Prostate gland (tissue), 2 donors: ENCODE measurements at regions not wholly inside any gene's neighbourhood (a gene's known extent, or its start where the extent isn't known, plus 50 kb on each side); places are given as distances from the start of the nearest gene placed in this dataset.

ENCODE experiments used
- DNase-seq: peaks from one replicate; pipeline ENCODE4 v3.0.0-alpha.2; 2019; ENCODE audit warnings: low spot score
- H3K27ac ChIP-seq, 2 donors: fragments of 200-600 bp; sonication (generic); 2 replicates each; pipeline ENCODE4 v1.5.1; 2017 to 2019
- H3K27me3 ChIP-seq: fragments of 200-600 bp; sonication (generic); replicated peaks from 2 replicates; pipeline ENCODE4 v1.5.1; 2019; ENCODE audit not compliant: insufficient read depth
- H3K36me3 ChIP-seq, 2 donors: fragments of 200-600 bp; sonication (generic); 1 replicate in 1 of 2; 2 replicates in 1 of 2; pipeline versions ENCODE4 v1.5.1 to v1.8.1; 2017 to 2019
- H3K4me1 ChIP-seq: fragments of 200-600 bp; sonication (generic); replicated peaks from 2 replicates; pipeline ENCODE4 v1.5.1; 2019
- H3K4me3 ChIP-seq, 2 donors: fragments of 200-600 bp; sonication (generic); 2 replicates each; pipeline ENCODE4 v1.5.1; 2017 to 2019
- H3K9me3 ChIP-seq: fragments of 200-600 bp; sonication (generic); 2 replicates; pipeline ENCODE4 v1.5.1; 2017
- CTCF ChIP-seq, 4 experiments: fragments of 200-600 bp in 2 of 4; fragments of 450-650 bp in 2 of 4; sonication (generic) in 2 of 4; IDR thresholded peaks; 1 replicate in 3 of 4; 2 replicates in 1 of 4; pipeline ENCODE4 v1.5.1; 2016 to 2019; ENCODE audit warnings: antibody characterized with exemption in 4 of 4, mild to moderate bottlenecking in 2 of 4, moderate library complexity in 2 of 4
- POLR2A ChIP-seq: fragments of 450-650 bp; IDR thresholded peaks from one replicate; pipeline ENCODE4 v1.6.1; 2016; ENCODE audit warnings: antibody characterized with exemption, mild to moderate bottlenecking
- POLR2AphosphoS5 ChIP-seq: sonication (generic); formaldehyde crosslinking; IDR thresholded peaks from one replicate; pipeline ENCODE4 v1.6.1; 2017; ENCODE audit warnings: antibody characterized with exemption
- WGBS: methylation state at CpG from one replicate; pipeline ENCODE4 v1.1.5; 2018; 5-methylcytosine and 5-hydroxymethylcytosine counted together
- intact Hi-C: fragments of 100-400 bp; cut with DNase I; formaldehyde crosslinking; loops from one replicate; pipeline ENCODE4 v1.14.2; 2022

DNA sequence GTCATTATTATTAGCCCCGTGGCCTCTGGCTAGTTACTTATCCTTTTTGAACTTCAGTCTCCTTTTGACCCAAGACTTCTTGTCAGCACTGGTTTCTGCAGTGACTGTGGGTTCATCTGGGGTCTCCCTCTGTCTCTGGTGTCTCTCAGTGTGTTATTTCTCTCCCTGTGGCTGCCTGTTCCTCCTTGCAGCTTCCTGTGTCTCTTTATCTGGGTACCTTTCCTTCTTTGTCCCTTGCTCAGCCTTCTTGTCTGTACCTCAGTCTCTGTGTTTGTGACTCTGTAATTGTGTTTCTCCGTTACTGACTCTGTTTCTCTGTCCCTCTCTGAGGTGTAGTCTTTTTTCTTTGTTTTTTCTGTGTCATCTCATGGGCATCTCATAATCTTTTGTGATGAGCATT lies 102.6 kb upstream of the CDH11 start:
- intact Hi-C loops: no loop called here
- Histone ChIP-seq H3K4me1 (no peaks in the 10 kb centered on the region), H3K9me3 (no peaks in the 10 kb centered on the region), H3K27ac (no peak overlapping the region), H3K36me3 (no peaks in the 10 kb centered on the region), H3K4me3 (no peak overlapping the region), H3K27me3 (no peaks in the 10 kb centered on the region)
- no peak for TF ChIP-seq POLR2AphosphoS5
- no peak for TF ChIP-seq POLR2A
- no peak for TF ChIP-seq CTCF (IDR thresholded peaks at IDR 0.05)
- WGBS: 95% methylated on average over 2 of the region's 2 CpGs
- no peak for DNase-seq

DNA sequence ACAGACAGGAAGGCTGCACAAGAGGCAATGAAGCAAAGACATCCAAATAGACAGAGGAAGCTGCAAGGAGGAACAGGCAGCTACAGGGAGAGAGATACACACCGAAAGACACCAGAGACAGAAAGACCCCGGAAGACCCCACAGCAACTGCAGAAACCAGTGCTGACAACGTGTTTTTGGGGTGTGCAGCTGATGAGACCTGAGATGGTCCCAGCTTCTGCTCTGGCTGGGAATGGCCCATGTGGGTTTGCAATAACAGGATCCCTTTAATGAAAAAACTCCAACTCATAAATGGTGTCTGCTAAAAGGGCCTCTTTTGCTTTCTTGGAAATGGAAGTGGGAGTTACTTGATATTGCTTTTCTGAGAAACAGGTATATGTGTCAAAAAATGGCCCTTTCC lies 101.5 kb upstream of the CDH11 start:
- intact Hi-C loops: no loop called here
- H3K27me3 ChIP-seq: no peaks in the 10 kb centered on the region
- H3K9me3 ChIP-seq: no peaks in the 10 kb centered on the region
- H3K36me3 ChIP-seq: no peaks in the 10 kb centered on the region
- H3K4me1 ChIP-seq: no peaks in the 10 kb centered on the region
- TF ChIP-seq POLR2AphosphoS5: no peak
- no peak for TF ChIP-seq CTCF (IDR thresholded peaks at IDR 0.05)
- TF ChIP-seq POLR2A: no peak
- no peak overlapping the region for H3K27ac ChIP-seq
- 68% methylated on average over 3 of the region's 3 CpGs for WGBS
- H3K4me3 ChIP-seq: no peak overlapping the region
- no peak for DNase-seq

DNA sequence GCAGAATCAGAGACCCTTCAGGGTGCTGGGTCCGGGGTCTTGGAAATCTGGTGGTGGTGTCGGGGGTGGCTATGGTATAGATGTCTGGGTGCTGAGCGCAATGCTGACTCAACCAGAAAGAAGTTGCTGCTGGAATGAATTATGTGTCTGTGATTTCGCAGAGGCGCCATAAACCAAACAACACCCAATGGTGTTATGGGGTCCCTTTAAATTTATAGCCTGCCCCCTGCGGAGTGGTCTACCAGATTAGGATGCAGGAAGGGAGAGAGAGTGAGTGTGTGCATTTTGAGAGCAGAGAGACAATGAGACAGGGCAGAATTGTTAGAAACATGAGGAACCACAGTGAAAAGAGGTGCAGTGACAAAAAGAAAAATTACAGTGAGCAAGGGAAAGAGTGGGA lies 100.7 kb upstream of the CDH11 start:
- TF ChIP-seq POLR2AphosphoS5 (no peak), CTCF (IDR thresholded peaks at IDR 0.05) (no peak), POLR2A (no peak)
- WGBS: 63% methylated on average over 6 of the region's 6 CpGs
- Histone ChIP-seq H3K4me3 (no peak overlapping the region), H3K27me3 (no peaks in the 10 kb centered on the region), H3K9me3 (no peaks in the 10 kb centered on the region), H3K27ac (no peak overlapping the region), H3K4me1 (no peaks in the 10 kb centered on the region), H3K36me3 (no peaks in the 10 kb centered on the region)
- no peak for DNase-seq
- intact Hi-C loops: no loop called here

- TF ChIP-seq POLR2A (no peak), POLR2AphosphoS5 (no peak), CTCF (IDR thresholded peaks at IDR 0.05) (no peak)
Measured at GRCh38 chr16:65222049-65222448, 100.2 kb upstream of the CDH11 start.

DNA sequence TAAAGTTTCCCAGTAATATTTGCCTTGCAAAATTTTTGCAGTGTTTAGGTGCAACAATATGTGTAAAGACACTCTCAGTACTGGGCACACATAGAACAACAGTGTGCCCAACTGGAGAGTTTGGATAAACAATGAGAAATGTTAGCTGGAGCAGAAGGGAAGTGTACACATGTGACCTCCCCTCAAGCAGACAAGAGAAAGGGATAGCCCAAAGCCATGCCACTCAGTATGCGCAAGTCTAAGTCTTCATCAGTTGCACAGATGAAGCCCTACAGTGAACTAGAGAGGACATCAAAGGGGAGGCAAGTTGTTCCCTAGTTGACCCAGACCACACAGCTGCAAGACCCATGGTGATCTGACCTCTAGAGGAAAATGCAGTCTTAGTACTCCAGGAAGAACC lies 97.9 kb upstream of the CDH11 start:
- no peaks in the 10 kb centered on the region for H3K36me3 ChIP-seq
- intact Hi-C loops: no loop called here
- H3K27me3 ChIP-seq: no peaks in the 10 kb centered on the region
- H3K4me1 ChIP-seq: no peaks in the 10 kb centered on the region
- DNase-seq: no peak
- no peaks in the 10 kb centered on the region for H3K9me3 ChIP-seq
- 100% methylated on average over 1 of the region's 1 CpG for WGBS
- H3K27ac ChIP-seq: no peak overlapping the region
- no peak overlapping the region for H3K4me3 ChIP-seq
- no peak for TF ChIP-seq POLR2AphosphoS5
- TF ChIP-seq POLR2A: no peak
- no peak for TF ChIP-seq CTCF (IDR thresholded peaks at IDR 0.05)

More at GRCh38 chr16:65222049-65222448, 100.2 kb upstream of the CDH11 start:
- no peaks in the 10 kb centered on the region for H3K4me1 ChIP-seq
- WGBS: 89% methylated on average over 1 of the region's 1 CpG
- H3K4me3 ChIP-seq: no peak overlapping the region
- no peaks in the 10 kb centered on the region for H3K9me3 ChIP-seq
- no peak overlapping the region for H3K27ac ChIP-seq
- H3K36me3 ChIP-seq: no peaks in the 10 kb centered on the region
- intact Hi-C loops: no loop called here
- H3K27me3 ChIP-seq: no peaks in the 10 kb centered on the region
- DNase-seq: no peak
